GM19468 (cell line): ENCODE measurements at regions not wholly inside any gene's neighbourhood (a gene's known extent, or its start where the extent isn't known, plus 50 kb on each side); places are given as distances from the start of the nearest gene placed in this dataset.
"Not testable (repeated sequence)": the region's sequence is repeated elsewhere in the genome, so short reads cannot be mapped to it uniquely, and the experiment has no call there.

Experiments used
- ATAC-seq: cut with Tn5 transposase; IDR thresholded peaks from one replicate; pipeline ENCODE4 v1.9.1; 2021; ENCODE audit warnings: mild to moderate bottlenecking, moderate library complexity, moderate number of reproducible peaks; ENCODE audit not compliant: unreplicated experiment; ENCODE audit errors: extremely low read depth

- no peak for ATAC-seq
Measured at GRCh38 chr15:45802140-45802539, 167.3 kb downstream of the SQOR start.

GRCh38 chr15:45804028-45804427 lies 169.2 kb downstream of the SQOR start:
- no peak for ATAC-seq

GRCh38 chr15:45810201-45810600 lies 175.4 kb downstream of the SQOR start:
- ATAC-seq: no peak

GRCh38 chr15:45812200-45812599 lies 177.4 kb downstream of the SQOR start:
- no peak for ATAC-seq

DNA sequence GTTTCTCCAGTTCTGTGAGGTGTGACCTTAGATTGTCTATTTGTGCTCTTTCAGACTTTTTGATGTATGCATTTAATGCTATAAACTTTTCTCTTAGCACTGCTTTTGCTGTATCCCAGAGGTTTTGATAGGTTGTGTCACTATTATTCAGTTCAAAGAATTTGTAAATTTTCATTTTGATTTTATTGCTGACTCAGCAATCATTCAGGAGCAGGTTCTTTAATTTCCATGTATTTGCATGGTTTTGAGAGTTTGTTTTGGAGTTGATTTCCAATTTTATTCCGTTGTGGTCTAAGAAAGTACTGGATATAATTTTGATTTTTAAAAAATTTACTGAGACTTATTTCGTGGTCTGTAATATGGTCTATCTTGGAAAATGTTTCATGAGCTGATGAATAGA lies 182.7 kb downstream of the SQOR start:
- not testable (repeated sequence) for ATAC-seq

- ATAC-seq: no peak
Measured at GRCh38 chr15:45821390-45821789, 186.6 kb downstream of the SQOR start.

DNA sequence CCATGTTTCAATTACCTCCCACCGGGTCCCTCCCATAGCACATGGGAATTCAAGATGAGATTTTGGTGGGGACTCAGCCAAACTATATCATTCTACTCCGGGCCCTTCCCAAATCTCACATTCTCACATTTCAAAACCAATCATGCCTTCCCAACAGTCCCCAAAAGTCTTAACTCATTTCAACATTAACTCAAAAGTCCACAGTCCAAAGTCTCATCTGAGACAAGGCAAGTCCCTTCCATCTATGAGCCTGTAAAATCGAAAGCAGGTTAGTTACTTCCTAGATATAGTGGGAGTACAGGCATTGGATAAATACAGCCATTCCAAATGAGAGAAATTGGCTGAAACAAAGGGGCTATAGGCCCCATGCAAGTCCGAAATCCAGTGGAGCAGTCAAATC lies 188.1 kb downstream of the SQOR start:
- ATAC-seq: not testable (repeated sequence)

DNA sequence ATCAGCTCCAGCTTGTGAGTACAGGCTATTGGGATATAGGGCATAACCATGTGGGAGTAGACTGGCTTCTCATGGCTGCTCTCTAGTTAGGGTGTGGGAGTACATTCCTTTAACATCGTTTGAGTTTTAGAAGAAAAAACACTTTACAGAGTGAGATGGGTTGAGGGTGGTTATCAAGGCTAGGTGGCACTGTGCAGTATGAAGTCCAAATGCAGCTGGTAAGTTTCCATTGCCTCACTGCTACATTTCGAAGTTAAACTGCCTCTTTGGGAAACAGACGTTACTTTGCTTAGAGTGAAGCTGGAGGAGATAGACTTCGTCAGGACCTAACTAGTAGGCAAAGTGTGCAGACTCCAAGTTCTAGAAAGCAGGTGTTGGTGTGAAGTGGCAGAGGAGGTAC lies 192.4 kb downstream of the SQOR start:
- no peak for ATAC-seq

DNA sequence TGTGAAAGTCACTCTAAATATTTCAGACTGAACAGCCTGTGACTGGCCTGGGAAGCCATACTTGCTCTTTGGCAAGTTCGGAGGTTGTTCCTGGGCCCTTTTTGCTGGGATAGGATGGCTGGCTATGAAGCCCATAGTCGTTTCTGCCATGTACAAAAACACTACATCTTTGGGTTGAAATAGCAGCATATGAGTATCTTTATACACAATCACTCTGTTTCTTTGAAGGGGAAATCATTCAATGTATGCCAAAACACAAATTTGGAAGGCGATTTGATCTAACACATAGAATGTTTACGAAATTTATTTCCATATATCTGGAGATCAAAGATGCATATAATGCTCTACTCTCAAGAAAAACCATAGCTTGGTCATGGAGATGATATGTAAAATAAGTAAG lies 192.9 kb downstream of the SQOR start:
- no peak for ATAC-seq

GRCh38 chr15:45829336-45830153 lies 194.7 kb downstream of the SQOR start:
- no peak for ATAC-seq

- no peak for ATAC-seq
Measured at GRCh38 chr15:45831787-45832186, 197.0 kb downstream of the SQOR start.

DNA sequence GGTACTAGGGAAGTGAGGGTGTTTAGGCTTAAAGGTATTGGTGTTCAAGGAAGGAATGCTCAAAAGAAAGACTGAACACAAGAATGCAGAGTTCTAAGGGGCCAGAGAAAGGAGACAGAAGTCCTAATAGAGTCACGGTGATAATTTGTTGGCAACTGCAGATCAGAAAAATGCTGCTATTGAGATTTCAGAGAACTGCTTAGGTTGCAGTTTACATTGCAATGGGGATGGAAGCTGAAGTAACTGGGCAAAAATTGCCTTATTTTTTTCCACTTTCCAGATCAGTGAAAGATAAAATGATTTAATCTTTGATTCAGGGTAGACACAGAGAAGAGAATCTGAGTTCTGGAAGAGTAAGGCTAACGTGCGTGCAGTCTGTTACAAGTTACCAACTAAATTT lies 199.8 kb downstream of the SQOR start:
- no peak for ATAC-seq

GRCh38 chr15:45842151-45842550 lies 207.3 kb downstream of the SQOR start:
- no peak for ATAC-seq

- ATAC-seq: no peak
Measured at GRCh38 chr15:45847645-45848044, 212.8 kb downstream of the SQOR start.

DNA sequence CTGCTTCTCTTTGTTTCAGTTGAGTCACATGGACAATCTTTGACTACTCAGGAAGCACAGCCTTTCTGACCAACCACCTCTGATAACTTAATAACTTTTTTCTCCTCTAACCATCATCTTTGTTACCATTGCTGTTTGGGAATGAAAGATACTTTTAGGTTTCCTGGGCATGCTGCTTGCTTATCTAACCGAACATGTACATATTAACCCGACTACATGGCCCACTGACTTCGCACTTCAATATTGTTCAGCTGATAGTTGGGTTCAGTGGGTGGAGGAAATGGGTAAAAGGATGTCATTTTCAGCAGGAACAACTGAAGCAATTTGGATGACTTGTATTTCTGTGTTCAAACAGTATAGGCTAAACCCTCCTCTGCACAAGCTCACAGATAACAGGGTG lies 214.3 kb downstream of the SQOR start:
- ATAC-seq: no peak

GRCh38 chr15:45854455-45855202 lies 219.8 kb downstream of the SQOR start:
- no peak for ATAC-seq

DNA sequence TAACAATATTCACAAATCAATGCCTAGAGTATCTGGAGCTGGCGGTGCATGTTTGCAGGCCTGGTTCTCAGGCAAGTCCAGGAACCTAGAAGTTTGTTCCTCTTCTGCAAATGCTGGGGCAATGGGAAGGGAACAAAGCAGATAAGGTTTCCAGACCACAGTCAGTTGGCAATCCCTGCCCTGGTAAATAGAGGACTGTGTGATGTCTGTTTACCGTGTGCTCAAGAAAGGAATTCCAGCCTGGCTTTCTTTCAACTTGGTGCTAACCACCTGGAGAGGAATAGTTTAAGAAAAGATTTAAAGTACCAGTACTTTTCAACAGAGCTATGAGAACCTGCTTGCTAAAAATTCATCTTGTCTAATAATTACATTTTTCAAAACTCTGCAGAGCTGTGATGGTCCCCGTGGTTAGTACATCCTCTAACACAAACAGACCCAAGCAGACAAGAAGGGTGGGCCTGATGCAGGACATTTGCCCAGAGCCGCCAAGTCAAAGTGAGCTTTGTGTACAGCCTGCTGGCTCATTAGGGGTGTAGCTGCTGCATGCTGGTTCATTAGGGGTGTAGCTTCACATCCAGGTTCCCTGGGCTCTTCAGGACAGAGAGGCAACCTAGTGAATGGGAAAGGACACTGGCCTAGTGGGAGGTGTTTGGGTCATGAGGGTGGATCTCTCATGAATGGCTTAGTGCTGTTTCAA lies 220.5 kb downstream of the SQOR start:
- no peak for ATAC-seq

DNA sequence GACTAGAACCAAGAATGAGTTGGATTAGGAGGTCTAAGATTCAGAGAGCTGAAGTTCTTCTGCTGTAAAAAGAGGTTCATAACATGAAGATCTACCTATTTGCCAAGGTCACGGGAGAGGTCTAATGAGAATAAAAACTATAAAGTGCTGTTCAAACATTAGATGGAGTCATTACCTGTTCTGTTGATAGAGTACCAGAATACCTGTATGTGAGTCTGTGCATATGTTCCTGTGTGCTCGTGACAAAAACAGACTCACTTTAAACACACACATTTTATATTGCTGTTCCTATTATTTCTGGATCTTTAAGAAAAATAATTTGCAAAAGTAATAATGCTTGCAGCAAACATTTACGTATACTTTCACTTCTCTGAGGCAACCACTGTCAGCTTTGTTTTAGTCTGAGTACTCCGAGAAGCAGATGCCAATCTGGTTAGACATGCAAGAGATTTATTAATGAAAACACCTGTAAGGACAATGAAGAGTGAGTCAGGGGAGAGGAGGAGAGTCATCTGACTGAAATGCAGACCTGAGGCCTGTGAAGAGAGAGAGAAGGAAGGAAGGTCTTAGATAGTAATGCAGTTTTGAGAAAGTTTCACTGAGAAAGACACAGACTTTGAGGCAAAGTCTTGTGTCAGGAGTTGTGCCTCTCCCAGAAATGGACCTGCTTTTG lies 221.2 kb downstream of the SQOR start:
- ATAC-seq: no peak

- no peak for ATAC-seq
Measured at GRCh38 chr15:45857291-45857690, 222.5 kb downstream of the SQOR start.

- ATAC-seq: no peak
Measured at GRCh38 chr15:45858491-45858890, 223.7 kb downstream of the SQOR start.
